ENCODE measurements at regions not wholly inside any gene's neighbourhood (a gene's known extent, or its start where the extent isn't known, plus 50 kb on each side); places are given as distances from the start of the nearest gene placed in this dataset.
A peak's percentile ranks its signal among the peaks of the same experiment; 100 is the strongest.

DNA sequence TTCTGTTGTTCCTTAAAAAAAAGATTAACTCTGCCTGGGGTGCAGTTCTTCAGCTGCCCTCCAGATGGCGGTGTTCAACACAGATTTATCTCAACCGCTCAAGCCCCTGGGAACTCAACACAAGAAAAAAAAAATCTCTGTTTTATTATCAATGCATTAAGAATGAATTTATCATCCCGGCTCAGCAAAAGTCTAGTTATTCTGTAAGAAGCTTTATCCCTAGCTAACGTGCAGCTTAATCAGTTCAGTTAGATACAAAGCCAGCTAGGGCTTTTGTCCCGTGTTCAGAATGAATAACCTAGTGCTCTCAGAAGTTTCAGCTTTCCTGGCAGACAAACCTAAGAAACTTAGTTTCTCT lies 475.9 kb upstream of the CCL2 start:
- Mint-ChIP-seq H3K9me3 (no peaks in the 10 kb centered on the region), H3K4me3 (no peak overlapping the region), H3K27me3 (peaks cover 10 to 34% of the 10 kb centered on the region in 2 donors), H3K36me3 (no peaks in the 10 kb centered on the region), H3K4me1 (no peaks in the 10 kb centered on the region), H3K27ac (no peak overlapping the region)
- peak; percentile 23 to 41 for ATAC-seq (replicated peaks)
- peak; percentile 15 for DNase-seq

DNA sequence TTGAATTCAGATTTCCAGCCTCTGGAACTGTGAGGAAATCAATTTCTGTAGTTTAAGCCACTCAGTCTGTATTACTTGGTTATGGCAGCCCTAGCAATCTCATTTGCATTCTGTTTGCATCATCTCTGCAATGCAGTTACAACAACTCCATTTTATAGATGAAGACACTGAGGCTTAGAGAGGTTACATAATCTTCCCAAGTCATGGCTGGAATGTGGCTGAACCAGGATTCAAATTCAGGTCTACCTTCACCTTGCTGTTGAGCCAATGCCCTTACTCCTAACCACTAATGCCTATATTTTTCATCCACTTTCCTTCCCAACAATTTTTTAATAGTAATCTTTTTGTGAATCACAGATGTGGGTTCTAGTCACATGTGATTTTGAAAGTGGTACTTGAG lies 469.8 kb upstream of the CCL2 start:
- Mint-ChIP-seq H3K27me3 (peaks cover 3 to 21% of the 10 kb centered on the region in 2 donors), H3K4me1 (no peaks in the 10 kb centered on the region)

DNA sequence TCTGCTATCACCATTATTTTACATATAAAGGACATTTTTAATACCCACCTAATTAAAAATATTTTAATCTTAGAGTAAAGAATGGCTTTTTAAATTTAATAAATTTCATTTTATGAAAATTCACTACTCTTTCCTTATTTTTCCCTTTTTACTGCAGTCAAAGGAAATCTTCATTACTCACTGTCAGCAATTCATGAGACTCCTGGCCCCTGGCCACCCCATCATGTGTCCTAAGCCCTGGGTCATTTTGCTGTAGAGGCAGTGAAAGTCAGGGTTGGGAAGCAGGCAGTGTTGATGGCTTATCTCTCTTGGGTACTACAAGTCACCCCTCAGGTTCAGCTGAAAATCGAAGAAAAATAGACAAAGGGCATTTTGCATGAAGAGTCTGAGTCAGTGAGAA lies 468.6 kb upstream of the CCL2 start:
- peaks cover 12% of the 10 kb centered on the region in 2 donors for H3K27me3 Mint-ChIP-seq
- H3K4me3 Mint-ChIP-seq: no peak overlapping the region

More for the DNA sequence above, 469.8 kb upstream of the CCL2 start:
- Mint-ChIP-seq H3K9me3 (peaks cover 0 to 3% of the 10 kb centered on the region in 2 donors), H3K36me3 (no peaks in the 10 kb centered on the region), H3K27ac (no peak overlapping the region), H3K4me3 (no peak overlapping the region)
- no peak for ATAC-seq (replicated peaks)
- DNase-seq: no peak

DNA sequence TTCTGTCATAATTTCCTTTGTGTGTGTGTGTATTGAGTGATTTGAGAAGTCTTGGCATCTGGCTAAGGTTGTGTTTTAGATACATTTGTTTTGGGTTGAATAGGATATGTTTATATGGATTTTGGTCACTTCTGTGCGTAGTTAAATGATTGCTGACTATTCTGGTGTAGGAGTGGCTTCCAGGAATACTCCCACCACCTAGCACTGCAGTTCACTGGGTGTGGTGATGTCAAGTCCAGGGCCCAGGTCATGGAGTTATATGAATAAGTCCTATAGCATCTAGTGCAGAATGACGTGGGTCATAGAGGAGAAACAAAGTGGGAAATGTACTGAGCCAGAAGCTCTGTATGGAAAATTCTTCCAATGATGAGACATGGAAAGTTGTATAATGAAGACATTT lies 465.4 kb upstream of the CCL2 start:
- DNase-seq (no peak), ATAC-seq (replicated peaks) (no peak)
- Mint-ChIP-seq H3K4me1 (no peaks in the 10 kb centered on the region), H3K36me3 (no peaks in the 10 kb centered on the region), H3K4me3 (no peak overlapping the region), H3K27me3 (peaks cover 4 to 12% of the 10 kb centered on the region in 2 donors), H3K9me3 (peaks cover 0 to 3% of the 10 kb centered on the region in 2 donors), H3K27ac (no peak overlapping the region)

More for the DNA sequence above, 468.6 kb upstream of the CCL2 start:
- H3K4me1 Mint-ChIP-seq: no peaks in the 10 kb centered on the region
- ATAC-seq (replicated peaks) (no peak), DNase-seq (no peak)
- no peak overlapping the region for H3K27ac Mint-ChIP-seq
- H3K36me3 Mint-ChIP-seq: no peaks in the 10 kb centered on the region
- H3K9me3 Mint-ChIP-seq: peaks cover 0 to 3% of the 10 kb centered on the region in 2 donors

DNA sequence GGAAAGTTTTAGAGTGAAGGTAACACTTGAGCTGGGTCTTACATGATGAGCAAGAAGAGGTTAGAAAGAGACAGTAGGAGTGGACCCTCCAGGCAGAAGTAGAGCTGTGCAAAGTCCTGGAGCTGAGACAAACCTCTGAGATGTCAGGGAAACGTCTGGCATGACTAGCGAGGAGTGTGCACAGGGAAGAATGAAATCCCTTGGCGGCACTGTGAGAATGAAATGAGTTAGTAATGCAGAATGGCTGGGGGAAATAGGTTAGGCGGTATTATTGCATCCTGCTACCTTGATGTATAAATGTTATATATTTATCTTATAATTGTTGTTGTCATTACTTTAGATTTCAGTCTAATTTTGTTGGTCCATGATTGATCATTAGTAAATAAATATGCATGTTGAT lies 457.9 kb upstream of the CCL2 start:
- no peak overlapping the region for H3K4me3 Mint-ChIP-seq
- H3K9me3 Mint-ChIP-seq: peaks cover 0 to 1% of the 10 kb centered on the region in 2 donors
- H3K27ac Mint-ChIP-seq: no peak overlapping the region
- no peak for DNase-seq
- H3K27me3 Mint-ChIP-seq: peaks cover 23 to 28% of the 10 kb centered on the region in 2 donors
- H3K36me3 Mint-ChIP-seq: no peaks in the 10 kb centered on the region
- H3K4me1 Mint-ChIP-seq: no peaks in the 10 kb centered on the region
- ATAC-seq (replicated peaks): no peak

DNA sequence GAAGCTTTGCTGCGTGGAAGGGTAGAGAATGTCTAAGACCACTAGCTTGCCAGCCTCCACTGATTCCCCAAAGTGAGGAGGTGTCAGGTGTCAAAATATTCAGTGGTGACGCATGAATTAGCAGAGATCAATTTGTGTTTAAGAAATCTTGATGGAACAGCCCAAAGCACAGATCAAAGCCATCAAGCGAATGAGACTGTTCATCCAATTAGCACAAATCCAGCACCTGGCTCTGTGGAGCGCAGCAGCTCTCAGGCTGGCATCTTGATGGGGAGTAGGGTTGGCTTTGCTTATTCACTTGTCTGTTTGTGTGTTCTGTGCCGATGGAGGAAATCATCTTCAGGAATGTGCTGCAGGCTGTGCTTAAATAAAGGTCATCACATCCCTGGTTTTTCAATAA lies 456.8 kb upstream of the CCL2 start:
- no peak for ATAC-seq (replicated peaks)
- DNase-seq: no peak
- Mint-ChIP-seq H3K27ac (no peak overlapping the region), H3K4me3 (no peak overlapping the region), H3K4me1 (no peaks in the 10 kb centered on the region), H3K36me3 (no peaks in the 10 kb centered on the region), H3K9me3 (peaks cover 0 to 1% of the 10 kb centered on the region in 2 donors), H3K27me3 (peaks cover 29 to 37% of the 10 kb centered on the region in 2 donors)

DNA sequence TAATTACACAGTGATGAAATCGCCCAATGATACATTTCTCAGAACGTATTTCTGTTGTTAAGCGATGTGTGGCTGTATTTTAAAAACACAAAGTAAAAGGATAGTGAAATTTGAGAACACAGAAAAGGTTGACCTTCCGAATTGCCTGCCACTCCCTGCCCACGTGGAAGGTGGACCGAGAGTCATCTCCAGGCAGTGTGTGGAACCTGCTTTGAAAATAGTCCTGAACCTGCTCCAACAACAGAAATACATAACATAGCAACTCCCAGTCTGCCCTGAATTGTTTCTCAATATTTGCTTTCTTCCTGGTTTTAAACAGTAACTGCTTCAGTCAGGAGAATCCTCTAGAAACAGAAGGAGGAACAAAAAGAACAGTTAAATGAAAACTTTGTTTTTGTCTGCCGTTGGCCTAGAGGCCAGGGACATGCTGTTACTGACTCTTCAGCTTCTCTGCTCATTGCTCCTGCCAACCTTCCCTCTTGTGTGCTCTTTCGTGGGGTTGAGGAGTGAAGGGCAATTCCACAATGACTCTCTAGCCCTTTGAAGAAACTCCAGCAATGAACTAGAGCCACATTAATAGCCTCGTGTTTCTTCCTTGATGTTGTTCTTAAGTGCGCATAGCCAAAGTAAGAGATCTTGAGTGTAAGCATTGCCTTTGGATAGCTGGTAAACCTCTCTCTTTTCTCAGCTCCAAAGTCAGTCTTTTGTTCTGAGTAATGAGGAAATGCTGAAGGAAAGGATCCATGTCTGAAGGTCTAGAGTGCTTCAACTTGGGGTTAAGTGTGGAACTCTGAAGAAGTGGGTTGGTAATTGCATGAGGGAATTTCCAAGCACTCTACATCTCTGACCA lies 452.5 kb upstream of the CCL2 start:
- DNase-seq: no peak
- Mint-ChIP-seq H3K9me3 (peaks cover 0 to 1% of the 10 kb centered on the region in 2 donors), H3K36me3 (no peaks in the 10 kb centered on the region), H3K4me3 (no peak overlapping the region), H3K27ac (no peak overlapping the region), H3K4me1 (no peaks in the 10 kb centered on the region), H3K27me3 (peaks cover 39 to 46% of the 10 kb centered on the region in 2 donors)
- peak in 1 of 2 donors; percentile 29 for ATAC-seq (replicated peaks)

DNA sequence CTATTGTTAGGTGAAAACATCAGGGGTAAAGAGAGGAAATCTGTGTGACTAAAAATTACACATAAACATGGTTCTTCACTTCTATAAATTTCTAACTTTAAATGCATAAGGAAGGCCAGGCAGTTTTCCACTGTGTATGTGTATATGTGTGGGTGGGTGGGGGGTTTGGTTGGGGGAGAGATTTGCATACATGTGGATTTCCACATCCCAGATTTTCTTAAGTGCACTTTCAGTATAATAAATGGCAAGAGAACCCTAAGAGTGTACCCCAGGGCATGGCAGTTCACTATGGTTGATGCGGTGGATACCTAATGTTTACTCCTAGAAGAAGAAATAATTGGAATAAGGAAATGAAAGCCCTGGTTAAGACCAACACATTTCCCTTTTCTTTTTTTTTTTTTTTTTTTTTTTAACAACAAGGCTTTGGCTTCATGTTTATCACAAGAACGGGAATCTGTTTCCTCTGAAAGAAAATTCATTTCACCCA lies 451.8 kb upstream of the CCL2 start:
- H3K4me3 Mint-ChIP-seq: no peak overlapping the region
- no peak for ATAC-seq (replicated peaks)
- no peaks in the 10 kb centered on the region for H3K36me3 Mint-ChIP-seq
- H3K9me3 Mint-ChIP-seq: peaks cover 0 to 1% of the 10 kb centered on the region in 2 donors
- no peak for DNase-seq
- peaks cover 33 to 39% of the 10 kb centered on the region in 2 donors for H3K27me3 Mint-ChIP-seq
- H3K27ac Mint-ChIP-seq: no peak overlapping the region
- H3K4me1 Mint-ChIP-seq: no peaks in the 10 kb centered on the region

DNA sequence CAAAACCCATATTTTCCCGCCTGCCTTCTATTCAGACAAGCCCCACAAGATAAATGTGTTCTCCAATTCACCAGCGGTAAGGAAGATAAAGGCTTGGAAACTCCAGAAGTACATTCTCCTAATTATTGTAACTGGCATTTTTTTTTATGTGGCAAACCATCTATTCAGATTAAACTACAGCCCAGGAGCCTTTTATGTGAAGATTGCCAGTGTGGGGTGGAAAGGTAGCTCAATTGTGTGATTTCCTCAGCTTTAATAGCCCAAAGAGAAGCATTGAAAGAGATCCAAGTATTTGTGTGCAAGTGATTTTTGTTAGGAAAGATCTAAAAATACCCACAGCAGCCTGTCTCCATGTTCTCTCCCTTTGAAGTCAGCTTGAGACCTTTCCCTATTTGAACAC lies 451.4 kb upstream of the CCL2 start:
- DNase-seq (no peak), ATAC-seq (replicated peaks) (no peak)
- no peak overlapping the region for H3K4me3 Mint-ChIP-seq
- no peak overlapping the region for H3K27ac Mint-ChIP-seq
- H3K9me3 Mint-ChIP-seq: peaks cover 0 to 1% of the 10 kb centered on the region in 2 donors
- H3K4me1 Mint-ChIP-seq: no peaks in the 10 kb centered on the region
- H3K27me3 Mint-ChIP-seq: peaks cover 33 to 39% of the 10 kb centered on the region in 2 donors
- H3K36me3 Mint-ChIP-seq: no peaks in the 10 kb centered on the region

DNA sequence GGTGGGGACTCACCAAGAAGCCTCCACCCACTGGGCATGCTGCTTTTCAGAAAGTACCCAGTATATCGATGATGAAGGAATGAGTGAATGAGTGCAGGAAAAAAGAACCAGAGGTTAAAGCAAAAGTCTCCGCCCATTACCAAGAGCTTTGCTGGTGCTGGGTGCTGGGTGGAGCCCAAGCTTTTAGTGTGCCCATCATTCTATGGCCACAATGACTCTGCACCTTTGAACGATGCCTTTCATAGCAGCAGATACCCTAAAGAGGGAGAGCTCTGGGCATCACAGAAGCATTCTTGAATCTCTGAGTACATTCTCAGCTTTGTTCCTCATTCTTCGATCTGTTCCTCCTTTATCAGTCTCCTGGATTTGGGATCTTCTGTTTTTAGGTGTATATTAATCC lies 450.7 kb upstream of the CCL2 start:
- DNase-seq (no peak), ATAC-seq (replicated peaks) (no peak)
- H3K4me3 Mint-ChIP-seq: no peak overlapping the region
- H3K9me3 Mint-ChIP-seq: peaks cover 0 to under 1% of the 10 kb centered on the region in 2 donors
- H3K27ac Mint-ChIP-seq: no peak overlapping the region
- H3K4me1 Mint-ChIP-seq: no peaks in the 10 kb centered on the region
- peaks cover 29 to 32% of the 10 kb centered on the region in 2 donors for H3K27me3 Mint-ChIP-seq
- no peaks in the 10 kb centered on the region for H3K36me3 Mint-ChIP-seq

DNA sequence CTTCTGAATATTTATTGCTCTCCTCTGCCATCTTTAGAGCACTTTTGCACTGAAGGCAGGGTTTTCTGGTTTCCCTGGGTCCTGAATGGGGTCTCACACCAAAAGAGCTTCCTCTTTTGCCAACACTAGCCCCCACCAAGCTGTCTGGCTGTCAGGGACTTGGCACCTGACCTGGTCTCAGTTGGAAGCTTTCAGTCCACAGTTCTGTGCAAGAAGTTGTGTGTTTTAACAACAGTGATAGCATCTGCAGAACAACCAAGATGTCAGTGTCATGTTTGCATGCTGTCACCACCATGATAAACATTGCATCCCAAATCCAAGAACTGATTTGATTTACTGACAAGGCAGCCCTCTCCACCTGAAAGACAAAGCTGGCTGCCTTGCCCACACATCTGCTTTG lies 448.5 kb upstream of the CCL2 start:
- Mint-ChIP-seq H3K36me3 (no peaks in the 10 kb centered on the region), H3K9me3 (no peaks in the 10 kb centered on the region), H3K4me3 (no peak overlapping the region), H3K27me3 (peaks cover 21 to 22% of the 10 kb centered on the region in 2 donors), H3K27ac (no peak overlapping the region), H3K4me1 (no peaks in the 10 kb centered on the region)
- no peak for DNase-seq
- ATAC-seq (replicated peaks): no peak

DNA sequence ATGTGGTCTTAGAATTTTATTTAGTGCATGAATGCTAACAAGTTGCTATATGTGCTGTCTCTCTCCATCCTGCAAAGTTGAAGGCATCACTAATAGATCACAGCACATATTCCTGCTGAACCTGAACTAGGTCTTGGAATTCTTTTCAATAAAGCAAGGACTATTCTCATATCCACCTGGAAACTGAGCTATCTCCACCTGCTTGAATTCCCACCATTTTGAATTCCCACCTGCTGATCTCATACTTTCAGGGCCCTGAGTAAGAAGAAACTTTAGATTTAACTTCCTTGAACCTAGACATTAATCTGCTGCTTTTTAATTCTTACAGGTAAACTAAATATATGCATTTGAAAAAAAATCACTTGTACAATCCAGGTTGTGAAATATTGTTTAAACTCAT lies 445.3 kb upstream of the CCL2 start:
- ATAC-seq (replicated peaks): no peak
- H3K4me3 Mint-ChIP-seq: no peak overlapping the region
- no peaks in the 10 kb centered on the region for H3K36me3 Mint-ChIP-seq
- peaks cover 14 to 17% of the 10 kb centered on the region in 2 donors for H3K27me3 Mint-ChIP-seq
- H3K27ac Mint-ChIP-seq: no peak overlapping the region
- no peak for DNase-seq
- H3K4me1 Mint-ChIP-seq: no peaks in the 10 kb centered on the region
- no peaks in the 10 kb centered on the region for H3K9me3 Mint-ChIP-seq

DNA sequence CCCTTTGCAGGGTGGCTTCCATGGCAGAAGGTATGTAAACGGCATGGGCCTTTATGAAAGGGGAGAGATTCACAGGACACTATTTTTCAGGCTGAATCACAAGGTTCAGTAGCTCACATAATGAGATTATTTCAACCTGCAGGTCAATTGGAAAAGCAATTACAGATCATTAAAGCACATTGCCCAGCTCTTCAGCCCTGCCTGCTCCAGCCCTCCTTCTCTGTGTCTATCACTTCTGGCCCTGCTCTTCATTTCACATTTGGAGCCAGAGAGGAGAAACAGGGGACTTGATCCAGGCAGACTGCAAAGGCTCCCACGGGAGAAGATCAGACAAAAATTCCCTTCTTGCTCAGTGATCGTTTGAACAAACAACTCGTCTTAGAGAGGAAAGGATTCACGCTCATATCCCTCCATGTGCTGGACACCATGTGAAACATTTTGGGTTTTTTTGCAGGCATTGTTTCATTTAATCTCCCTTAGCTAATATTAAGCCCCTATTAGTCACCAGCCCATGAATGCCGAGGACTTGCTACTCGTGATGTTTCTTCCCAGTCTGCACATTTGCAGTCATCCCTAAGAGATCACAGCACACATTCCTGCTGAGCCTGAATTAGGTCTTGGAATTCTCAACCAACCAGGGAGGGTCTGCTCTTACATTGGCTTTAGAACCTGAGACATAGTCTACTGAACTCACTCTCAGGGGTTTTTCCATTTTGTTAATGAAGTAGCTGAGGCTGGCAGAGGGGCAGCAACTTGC lies 443.9 kb upstream of the CCL2 start:
- Mint-ChIP-seq H3K27ac (no peak overlapping the region), H3K36me3 (no peaks in the 10 kb centered on the region), H3K27me3 (peaks cover 8 to 12% of the 10 kb centered on the region in 2 donors), H3K9me3 (no peaks in the 10 kb centered on the region), H3K4me3 (no peak overlapping the region), H3K4me1 (no peaks in the 10 kb centered on the region)
- no peak for DNase-seq
- ATAC-seq (replicated peaks): no peak

DNA sequence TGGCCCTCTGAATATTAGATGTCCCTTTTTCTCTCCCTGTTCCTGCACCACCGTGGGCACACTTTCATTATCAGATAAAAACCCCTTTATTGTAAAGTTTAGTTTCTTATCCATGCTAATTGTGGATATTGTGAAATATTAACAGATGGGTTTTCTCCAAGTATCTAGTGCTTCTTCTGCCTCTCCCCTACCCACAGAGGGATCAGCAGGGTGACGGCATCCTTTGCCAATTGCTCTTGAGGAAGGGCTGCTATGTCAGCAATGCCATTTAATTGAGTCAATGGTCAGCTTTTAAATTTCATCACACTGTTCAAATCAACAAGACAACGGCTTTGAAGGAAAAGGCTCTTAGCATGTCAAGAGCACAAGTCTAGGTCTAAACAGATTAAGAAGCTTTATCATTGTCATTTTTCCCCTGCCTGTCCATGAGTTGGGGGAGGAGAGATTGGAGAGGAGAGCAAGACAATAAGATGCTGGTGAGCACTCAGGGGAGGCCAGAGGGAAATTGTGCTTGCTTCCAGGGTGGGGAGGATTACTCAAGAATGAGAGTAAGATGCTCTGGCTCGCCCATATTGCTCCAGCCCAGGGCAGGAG lies 443.0 kb upstream of the CCL2 start:
- Mint-ChIP-seq H3K4me3 (no peak overlapping the region), H3K27ac (no peak overlapping the region), H3K9me3 (no peaks in the 10 kb centered on the region), H3K4me1 (no peaks in the 10 kb centered on the region), H3K27me3 (peaks cover 8 to 12% of the 10 kb centered on the region in 2 donors), H3K36me3 (no peaks in the 10 kb centered on the region)
- DNase-seq (no peak), ATAC-seq (replicated peaks) (no peak)
